Dermis blood vessel endothelial cell (primary cell): ENCODE measurements at regions not wholly inside any gene's neighbourhood (a gene's known extent, or its start where the extent isn't known, plus 50 kb on each side); places are given as distances from the start of the nearest gene placed in this dataset.

ENCODE experiments used
- DNase-seq: peaks from one replicate; pipeline ENCODE4 v3.0.0; 2010

GRCh38 chr18:46415532-46416252 is 241.3 kb downstream of the LOXHD1 start:
- DNase-seq, result no peak

GRCh38 chr18:46416706-46417638 is 240.0 kb downstream of the LOXHD1 start:
- no peak for DNase-seq

- DNase-seq, result no peak
Measured at GRCh38 chr18:46418663-46419260, 238.3 kb downstream of the LOXHD1 start.

GRCh38 chr18:46419391-46420141 is 237.5 kb downstream of the LOXHD1 start:
- DNase-seq, result no peak

GRCh38 chr18:46421973-46422551 is 235.0 kb downstream of the LOXHD1 start:
- DNase-seq, result no peak

- DNase-seq, result no peak
Measured at GRCh38 chr18:46422552-46423055, 234.4 kb downstream of the LOXHD1 start.

GRCh38 chr18:46423226-46423805 is 233.7 kb downstream of the LOXHD1 start:
- no peak for DNase-seq

- DNase-seq, result no peak
Measured at GRCh38 chr18:46424898-46425297, 232.1 kb downstream of the LOXHD1 start.

- DNase-seq, result no peak
Measured at GRCh38 chr18:46425511-46425910, 231.5 kb downstream of the LOXHD1 start.

- no peak for DNase-seq
Measured at GRCh38 chr18:46426021-46426678, 230.9 kb downstream of the LOXHD1 start.

GRCh38 chr18:46426679-46427047 is 230.4 kb downstream of the LOXHD1 start:
- DNase-seq, result no peak
